Embryonic facial prominence (tissue), 1 donor: ENCODE measurements at regions not wholly inside any gene's neighbourhood (a gene's known extent, or its start where the extent isn't known, plus 50 kb on each side); places are given as distances from the start of the nearest gene placed in this dataset.
A peak's percentile ranks its signal among the peaks of the same experiment; 100 is the strongest.
"Not testable (repeated sequence)": the region's sequence is repeated elsewhere in the genome, so short reads cannot be mapped to it uniquely, and the experiment has no call there.

ENCODE experiments used
- DNase-seq: peaks from one replicate; pipeline ENCODE4 v3.0.0-alpha.2; 2016; ENCODE audit errors: extremely low spot score

DNA sequence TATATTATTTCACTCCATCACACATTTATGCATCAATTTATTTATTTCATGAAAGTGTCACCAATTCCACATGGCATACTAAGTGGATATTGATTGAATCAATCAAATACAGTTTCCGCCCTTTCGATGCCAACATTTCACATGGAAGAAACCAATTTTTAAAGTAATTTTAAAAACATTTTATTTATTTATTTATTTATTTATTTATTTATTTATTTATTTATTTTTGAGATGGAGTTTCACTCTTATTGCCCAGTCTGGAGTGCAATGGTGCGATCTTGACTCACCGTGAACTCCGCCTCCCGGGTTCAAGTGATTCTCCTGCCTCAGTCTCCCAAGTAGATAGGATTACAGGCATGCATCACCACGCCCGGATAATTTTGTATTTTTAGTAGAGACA lies 1005.0 kb upstream of the ALCAM start:
- DNase-seq: not testable (repeated sequence)

DNA sequence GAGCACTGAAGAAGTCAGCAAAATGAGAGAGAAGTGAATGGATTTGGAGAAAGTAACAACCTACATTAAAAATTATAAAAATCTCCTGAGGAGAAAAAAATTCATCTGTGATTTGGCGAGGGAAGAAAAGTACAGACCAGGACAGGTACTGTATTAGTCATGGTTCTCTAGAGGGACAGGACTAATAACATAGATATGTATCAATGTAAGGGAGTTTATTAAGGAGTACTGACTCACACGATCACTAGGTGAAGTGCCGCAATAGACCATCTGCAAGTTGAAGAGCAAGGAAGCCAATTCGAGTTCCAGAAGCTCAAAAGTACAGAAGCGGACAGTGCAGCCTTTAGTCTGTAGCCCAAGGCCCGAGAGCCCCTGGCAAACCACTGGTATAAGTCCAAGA lies 1004.4 kb upstream of the ALCAM start:
- no peak for DNase-seq

DNA sequence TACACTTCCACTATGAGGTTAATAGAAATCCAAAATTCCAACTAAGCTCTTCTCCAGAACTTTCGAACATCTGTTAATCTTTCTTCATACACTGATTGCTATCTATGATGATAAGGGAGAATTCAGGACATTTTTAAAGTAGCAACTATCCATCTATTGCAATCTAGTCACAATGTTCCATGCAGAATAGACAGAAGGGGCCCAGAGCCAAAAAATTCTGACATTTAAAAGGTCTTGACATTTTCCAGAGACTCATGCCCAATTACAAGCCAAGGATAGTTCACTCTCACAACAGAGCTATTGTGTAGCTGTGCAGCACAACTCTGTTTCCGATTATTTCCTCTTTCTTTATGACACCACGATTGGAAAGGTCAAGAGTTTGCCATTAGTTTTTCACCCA lies 999.7 kb upstream of the ALCAM start:
- no peak for DNase-seq

DNA sequence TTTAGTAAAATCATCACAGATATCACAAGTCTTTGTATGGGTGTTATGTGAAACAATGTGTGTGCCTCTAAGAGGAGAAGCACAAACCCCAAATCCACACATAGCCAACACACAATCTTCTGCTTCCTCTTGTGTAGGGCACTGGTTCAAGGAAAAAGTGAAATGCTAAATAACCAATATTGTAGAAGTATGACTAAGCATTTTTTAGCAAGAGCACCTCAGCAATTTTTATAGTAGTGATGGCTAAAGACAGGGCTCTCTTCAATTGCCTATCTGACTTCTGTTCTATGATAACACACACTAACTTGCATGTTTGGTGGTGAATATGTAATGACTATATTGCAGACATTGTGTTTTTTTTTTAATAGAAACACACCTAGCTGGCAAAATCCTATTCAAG lies 997.9 kb upstream of the ALCAM start:
- DNase-seq: no peak

DNA sequence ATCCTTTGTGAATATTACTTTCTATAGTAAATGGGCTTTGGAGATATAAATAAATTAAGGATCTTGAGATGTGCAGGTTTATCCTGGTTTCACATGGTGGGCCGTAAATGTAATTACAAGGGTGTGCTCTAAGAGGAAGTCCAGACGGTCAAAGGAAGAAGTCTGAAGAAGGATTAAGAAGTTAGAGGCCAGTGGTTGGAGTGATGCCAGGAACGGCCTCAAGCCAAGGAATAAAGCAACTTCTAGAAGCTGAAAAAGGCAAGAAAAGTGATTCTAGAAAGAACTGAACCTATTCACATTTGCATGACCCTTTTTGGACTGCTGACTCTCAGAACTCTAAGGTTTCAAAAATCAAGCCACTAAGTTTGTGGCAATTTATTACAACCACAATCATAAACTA lies 981.3 kb upstream of the ALCAM start:
- no peak for DNase-seq

DNA sequence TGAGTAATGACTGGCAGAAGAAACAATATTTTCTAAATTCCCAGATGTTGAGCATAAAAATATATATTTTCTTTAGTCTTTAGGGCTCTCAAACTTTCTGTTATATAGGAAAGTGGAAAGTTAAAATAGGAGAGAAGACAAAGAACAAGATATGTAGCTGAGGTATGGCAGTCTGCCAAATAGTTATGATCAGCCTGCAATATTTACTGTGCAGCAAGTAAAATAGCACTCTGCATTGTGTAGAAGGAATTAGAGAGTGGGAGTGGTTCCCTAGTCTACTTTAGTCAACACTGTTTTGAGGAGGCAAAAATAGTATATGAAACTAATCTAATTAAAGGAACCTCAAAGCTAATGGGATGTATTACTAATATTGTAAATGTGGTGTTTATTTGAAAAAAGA lies 978.1 kb upstream of the ALCAM start:
- peak; percentile 45 for DNase-seq

DNA sequence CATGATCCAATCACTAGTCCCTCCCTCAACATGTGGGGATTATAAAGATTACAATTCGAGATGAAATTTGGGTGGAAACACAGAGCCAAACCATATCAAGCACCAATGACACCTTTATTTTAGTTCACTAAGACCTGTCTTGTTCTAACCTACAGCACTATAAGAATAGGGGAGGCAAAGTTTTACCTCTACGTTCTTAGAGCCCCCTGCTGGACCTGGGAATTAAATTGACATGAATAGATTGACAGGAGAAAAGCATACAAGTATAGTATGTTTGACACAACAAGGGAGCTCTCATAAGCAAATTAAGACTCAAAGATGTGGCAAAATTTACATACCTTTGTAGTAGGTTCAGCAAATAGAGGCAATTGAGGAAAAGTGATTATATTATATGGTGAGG lies 974.4 kb upstream of the ALCAM start:
- DNase-seq: no peak

DNA sequence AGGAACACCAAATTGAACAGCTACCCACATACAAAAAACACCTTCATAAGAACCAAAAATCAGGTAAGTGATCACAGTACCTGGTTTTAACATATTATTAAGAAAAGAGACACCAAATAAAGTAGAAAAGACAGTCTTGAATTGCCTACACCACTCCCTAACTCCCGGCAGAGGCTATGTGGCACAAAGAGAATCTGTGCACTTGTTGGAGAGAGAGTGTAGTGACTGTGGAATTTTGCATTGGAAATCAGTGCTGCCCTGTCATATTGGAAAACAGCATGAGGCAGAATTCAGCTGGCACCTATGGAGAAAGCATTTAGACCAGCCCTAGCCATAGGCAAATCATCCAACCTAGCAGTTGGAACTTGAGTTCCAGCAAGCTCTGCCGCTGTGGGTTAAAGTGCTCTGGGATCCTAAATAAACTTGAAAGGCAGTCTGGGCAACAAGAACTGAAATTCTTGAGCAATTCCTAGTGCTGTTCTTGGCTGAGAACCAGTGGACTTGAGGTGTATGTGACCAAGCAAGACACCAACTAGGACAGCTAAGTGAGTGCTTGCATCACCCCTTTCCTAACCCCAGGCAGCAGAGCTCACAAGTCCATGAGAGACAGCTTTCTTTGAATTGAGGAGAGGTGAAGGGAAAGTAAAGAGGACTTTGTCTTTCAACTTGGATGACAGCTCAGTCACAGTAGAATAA lies 969.6 kb upstream of the ALCAM start:
- no peak for DNase-seq

DNA sequence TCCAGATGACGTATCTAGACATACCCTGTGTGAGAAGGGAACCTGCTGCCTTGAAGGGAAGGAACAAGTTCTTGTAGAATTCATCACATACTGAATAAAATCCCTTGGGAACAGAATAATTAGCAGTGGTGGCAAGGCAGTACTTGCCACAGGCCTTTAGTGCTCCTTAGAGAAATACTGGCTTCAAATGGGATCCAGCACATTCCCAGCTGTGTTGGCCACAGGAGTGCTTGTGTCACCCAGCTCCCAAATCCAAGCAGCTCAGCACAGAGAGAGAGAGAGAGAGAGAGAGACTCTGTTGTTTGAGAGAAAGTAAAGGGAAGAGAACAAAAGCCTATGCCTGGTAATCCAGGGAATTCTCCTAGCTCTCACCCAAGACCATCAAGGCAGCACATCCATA lies 969.0 kb upstream of the ALCAM start:
- DNase-seq: no peak

DNA sequence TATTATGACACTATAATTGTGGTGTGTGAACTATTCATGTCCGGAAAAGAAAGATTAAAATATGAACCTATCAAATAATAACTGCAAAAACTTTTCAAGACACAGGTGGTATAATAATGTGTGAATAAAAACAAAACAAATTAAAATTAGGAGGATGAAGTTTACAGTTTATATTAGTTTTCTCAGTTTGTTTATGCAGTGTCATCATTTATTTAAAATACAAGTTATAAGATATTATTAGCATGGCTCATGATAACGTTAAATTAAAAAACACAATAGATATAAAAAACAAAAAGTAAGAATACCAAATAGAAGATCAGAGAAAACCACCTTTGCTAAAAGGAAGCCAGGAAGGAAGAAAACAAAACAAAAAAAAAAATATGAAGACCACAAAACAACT lies 963.8 kb upstream of the ALCAM start:
- no peak for DNase-seq

DNA sequence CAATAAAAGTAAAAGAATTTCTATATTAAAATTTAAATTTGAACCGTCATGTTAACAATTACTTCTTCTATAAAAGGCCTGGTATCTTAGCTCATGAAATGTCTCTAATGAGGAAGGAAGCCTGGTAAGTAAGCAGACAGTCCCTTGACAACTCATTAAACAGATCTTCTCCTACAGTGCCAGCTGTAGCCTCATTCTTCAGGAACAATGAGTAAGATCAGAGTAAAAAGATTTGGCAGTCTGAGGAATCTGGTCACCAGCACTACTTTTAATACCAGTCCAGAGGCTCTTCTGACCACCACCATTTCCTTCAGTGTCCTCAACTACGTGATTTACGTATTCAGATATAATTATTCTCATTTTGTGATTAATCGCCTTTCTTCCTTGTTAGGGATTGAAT lies 955.0 kb upstream of the ALCAM start:
- DNase-seq: no peak

DNA sequence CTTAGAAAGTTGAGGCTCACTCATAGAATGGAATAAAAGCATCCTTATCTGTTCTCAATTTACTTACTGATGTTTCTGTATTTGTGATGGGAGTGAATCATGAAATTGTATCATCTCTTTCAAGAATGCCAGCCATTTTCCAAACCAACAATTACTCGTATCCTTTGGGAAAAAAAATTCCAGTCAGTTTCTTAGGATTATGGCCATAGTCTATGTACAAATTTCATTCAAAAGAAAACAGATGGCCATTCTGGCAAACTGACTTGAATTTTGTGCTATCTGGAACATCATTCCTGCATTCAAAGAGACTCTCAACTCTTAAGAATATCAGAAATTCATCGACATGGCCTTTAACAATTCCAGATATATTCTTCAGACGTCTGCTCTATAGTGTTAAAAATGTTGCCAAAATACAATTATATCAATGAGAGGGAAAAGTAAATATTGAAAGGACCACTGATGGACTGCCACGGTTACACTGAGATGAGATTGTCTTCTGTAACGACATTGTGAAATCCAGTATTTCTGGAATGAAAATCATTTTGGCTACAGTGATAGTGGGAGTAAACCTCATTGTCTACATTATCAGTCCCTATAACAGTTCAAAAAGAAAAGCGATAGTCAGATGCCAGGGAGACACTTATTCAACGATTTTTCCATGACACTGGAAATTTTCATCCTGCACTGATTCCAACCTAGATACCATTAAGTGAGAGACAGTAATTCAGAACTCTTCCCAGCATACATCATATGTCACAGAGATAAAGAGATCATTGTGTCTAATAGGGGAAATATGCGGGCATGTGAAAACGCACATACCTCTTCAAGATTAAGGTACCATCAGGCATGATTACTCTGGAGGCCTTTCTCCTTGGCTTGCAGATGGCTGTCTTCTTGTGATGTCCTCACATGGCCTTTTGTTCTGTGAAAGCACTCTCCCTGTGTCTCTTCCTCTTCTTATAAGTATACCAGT lies 953.8 kb upstream of the ALCAM start:
- DNase-seq: no peak

DNA sequence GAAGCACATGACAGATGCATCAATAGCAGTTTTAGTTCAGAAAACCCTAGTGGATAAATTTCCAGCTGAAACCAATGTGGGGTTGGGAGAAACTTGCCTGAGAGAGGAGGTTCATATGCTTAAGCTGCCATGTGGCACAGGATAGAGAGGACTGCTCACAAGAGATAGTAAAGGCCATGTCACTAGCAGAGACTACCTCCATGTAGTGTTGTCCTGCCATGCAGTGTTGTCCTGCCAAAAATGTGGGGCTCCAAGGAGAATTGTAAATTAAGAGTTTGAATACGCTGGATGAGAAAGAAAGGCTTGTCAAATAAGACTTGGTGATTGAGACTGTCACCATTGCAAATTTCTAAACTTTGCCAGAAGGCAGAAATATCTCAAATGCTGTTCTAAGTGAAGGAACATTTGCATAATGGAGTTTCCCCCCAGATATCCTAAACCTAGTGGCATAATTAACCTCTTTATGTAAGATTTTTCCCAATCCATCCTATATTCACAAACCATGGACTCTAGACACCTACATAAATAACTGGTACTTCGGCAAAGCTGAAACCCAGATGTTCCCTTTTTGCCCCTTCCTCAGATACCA lies 938.3 kb upstream of the ALCAM start:
- no peak for DNase-seq

DNA sequence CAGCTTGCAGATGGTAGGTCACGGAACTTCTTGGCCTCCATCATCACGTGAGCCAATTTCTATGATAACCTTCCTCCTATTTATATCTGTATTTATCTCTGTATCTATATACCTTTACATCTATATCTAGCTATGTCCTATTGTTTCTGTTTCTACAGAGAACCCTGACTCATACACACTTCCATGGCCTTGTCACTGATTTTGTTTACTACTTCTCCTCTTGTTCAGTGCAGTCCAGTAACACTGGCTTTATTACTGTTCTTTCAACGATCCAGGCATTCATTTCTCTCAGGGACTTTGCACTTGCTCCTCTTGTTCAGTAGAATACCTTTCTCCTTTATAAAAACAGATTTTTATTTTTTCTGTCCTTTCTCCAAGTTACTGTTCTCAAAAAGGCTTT lies 937.0 kb upstream of the ALCAM start:
- no peak for DNase-seq

DNA sequence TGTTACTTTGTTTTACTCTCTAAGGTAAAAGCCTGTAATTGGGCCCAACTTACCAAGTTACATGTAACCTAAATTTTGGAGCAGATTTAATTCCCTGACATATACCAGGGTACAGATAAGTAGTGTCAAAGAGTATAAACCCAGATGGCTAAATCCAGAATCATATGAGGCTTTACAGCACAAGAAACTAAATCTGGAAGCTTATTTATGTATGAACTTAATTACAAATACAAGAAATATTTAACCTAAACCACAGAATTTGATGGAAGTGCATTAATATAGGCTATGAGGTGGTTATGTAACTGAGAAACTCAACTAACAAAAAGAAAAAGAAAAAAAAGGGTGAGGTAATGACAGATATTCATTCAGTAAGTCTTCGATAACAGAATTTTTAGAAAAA lies 930.2 kb upstream of the ALCAM start:
- DNase-seq: no peak

DNA sequence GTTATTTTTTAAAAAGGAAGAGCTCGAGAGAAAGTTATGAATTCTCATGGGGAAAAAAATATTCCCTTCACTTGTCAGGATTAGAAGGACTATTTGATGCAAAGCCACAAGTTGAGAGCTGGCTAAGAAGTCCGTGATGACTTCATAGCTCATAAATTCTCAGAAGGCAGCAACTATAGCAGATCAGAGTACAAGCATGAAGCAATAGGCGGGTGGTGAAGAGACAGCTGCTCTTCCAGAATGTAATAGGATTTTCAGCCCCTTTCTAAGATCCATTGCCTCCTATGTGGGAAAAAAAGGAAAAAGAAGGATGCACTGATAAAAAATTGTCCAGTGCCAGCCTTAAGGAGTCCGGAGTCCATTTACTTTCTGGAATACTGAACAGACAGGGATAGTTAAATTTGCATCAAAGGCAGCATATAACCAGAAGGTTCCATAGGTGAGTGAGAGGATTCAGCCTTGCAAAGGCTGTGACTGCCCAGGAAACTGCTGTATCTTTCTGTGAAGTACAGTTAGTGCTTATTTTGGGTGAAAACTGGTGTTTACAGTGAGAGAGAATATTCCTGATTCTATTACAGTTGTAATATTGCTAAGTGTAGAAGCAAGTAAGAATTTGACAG lies 929.5 kb upstream of the ALCAM start:
- DNase-seq: peak; percentile 20

DNA sequence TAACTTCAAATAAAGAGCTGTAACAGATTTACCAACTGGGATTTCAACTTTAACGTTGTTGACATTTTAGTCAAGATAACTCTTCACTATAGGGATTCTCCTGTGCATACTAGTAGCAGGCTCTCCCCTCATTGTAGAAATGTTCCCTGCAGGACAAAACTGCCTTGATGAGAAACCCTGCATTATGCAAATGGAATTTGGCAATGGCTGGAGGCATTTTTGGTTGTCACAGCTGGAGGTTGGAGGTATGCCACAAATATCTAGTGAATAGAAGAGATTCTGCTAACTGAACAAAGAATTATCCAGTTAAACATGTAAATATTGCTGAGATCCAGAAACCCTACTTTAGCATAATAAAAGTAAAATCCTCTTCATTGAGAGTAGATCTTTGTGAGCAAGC lies 928.8 kb upstream of the ALCAM start:
- no peak for DNase-seq

DNA sequence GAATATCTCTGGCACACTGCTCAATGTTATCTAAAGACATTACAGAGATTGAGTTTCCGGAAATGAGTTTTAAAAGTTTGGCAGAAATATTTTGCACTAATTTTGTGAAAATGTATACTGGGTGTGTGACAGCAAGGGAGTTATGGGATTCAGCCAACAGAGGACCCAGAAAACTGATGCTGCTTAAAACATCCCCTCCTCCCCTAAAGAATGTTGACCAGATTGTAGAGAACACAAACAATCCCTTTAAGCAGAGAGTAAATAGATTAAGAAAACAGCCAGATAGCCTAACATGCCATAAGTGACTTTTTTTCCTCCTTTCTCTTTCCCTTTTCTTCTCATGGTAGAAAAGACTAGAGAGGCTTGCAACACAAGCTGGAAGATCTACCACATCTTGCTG lies 928.0 kb upstream of the ALCAM start:
- no peak for DNase-seq

DNA sequence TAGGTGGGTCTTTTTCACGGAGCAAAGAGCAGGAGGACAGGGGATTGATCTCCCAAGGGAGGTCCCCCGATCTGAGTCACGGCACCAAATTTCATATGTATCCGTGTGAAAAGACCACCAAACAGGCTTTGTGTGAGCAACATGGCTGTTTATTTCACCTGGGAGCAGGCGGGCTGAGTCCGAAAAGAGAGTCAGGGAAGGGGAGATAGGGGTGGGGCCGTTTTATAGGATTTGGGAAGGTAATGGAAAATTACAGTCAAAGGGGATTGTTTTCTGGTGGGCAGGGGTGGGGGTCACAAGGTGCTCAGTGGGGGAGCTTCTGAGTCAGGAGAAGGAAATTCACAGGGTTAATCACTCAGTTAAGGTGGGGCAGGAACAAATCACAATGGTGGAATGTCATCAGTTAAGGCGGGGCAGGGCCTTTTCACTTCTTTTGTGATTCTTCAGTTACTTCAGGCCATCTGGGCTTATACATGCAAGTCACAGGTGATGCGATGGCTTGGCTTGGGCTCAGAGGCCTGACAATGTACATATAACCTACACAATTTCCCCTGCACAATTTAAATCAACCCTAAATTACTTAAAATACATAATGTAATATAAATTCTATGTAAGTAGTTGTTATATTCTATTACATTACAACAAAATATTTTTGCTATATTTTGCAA lies 921.3 kb upstream of the ALCAM start:
- DNase-seq: not testable (repeated sequence)

DNA sequence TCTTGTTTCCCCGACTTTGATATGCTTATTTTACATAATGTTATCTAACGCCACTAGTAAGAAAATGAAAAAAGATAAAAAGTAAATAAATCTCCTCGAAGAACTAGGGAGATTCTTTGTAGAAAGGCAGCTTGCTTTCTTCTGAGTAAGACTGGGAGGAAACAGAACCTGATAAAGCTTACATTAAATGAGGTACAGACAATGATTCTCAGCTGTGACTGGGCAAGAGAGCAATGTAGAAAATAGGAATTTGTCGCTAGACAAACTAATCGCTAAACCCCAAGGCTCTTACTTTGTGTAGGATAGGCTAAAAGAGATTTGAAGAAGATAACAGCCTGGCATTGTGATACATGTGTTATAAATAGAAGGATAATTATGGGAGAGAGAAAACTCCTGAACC lies 919.0 kb upstream of the ALCAM start:
- DNase-seq: no peak

DNA sequence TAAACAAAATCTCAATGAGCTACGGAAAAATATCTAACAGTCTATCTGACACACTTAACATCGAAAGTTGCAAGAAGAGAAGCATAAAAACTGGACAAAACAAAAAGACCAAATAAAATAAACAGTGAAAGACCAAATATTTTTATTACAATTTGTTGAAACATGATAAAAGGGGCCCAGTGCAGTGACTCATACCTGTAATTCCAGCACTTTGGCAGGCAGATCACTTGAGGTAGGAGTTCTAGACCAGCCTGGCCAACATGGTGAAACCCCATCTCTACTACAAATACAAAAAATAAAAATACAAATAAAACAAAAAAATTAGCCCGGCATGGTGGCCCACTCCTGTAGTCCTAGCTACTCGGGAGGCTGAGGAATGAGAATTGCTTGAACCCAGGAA lies 914.0 kb upstream of the ALCAM start:
- DNase-seq: no peak

DNA sequence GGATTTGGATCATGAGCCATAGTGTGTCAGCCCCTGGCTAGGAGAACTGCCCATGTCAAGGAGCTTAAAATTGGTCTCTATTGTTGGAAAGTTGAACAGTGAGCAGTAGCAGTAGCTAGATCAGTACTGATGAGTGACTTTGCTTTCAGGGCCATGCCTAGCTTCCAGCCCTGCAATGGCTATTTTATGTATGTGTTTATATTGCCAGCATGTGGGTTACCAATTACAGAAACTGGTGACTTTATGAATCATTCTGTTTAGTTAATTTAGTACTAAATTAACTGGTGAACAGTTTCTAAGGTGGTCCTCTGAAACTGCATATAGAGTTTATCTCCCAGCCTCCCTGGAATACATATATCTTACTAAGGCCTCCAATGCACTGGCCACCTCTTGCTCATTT lies 908.1 kb upstream of the ALCAM start:
- DNase-seq: no peak
